ENCODE measurements at regions not wholly inside any gene's neighbourhood (a gene's known extent, or its start where the extent isn't known, plus 50 kb on each side); places are given as distances from the start of the nearest gene placed in this dataset.
"Not testable (repeated sequence)": the region's sequence is repeated elsewhere in the genome, so short reads cannot be mapped to it uniquely, and the experiment has no call there.

DNA sequence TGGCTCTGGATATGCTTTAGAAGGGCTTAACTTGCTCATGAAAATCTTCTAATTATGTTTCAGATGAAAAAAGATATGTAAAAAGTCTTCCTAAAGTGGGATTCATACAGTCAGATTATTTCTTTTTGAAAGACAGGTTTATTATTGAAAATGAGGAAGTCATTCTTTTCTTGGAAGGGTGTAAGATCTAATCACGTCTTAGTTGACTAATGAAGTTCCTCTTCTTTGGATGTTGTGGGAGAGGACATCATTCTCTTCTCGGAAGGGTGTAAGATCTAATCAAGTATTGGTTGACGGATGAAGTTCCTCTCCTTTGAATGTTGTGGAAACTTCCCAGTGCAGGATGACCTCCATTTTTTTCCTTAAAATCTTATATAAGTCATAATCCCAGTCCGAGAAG is 74.9 kb downstream of the ALG10 start:
- no peak for DNase-seq

- DNase-seq: no peak
These were observed 83.2 kb downstream of the ALG10 start for GRCh38 chr12:34105392-34105933.

DNA sequence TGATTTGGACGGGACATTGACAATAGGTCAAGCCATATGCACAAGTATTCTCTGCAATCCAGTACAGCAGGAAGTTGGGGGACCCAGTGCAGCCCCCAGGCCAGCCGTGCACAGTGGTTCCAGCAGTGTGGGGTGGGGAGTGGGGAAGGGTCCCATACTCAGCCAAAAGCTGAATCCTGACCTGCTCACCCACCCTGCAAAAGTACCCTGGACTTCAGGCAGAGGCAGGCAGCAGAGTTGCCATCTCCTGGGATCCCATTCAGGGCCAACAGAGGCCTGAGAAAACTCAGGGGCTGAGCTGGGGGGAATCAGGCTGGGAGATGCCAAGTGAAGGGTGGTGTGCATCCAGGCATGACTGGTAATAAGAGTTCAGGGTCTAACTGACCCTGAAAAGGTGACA is 83.9 kb downstream of the ALG10 start:
- no peak for DNase-seq

GRCh38 chr12:34107016-34107415 is 84.7 kb downstream of the ALG10 start:
- DNase-seq: no peak

- no peak for DNase-seq
These were observed 85.6 kb downstream of the ALG10 start for GRCh38 chr12:34107781-34108404.

DNA sequence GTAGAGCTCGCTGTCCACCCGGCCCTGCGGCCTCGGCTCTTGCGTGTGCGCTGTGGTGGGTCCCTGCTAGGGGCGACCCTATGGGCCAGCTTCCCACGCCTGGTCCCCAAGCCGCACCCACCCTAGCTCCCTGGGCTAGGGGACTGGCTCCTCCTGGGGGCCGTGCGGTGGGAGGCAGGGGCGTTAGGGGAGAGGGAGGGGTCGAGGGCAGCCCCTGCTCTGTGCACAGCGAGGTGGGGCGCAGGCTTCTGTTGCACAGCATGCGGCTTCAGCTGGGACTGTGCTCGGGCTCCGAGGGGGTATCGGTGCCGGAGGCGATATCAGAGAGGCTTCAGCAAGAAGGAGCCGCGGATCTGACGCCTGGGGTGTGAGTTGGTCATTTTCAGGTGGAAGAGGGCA is 86.1 kb downstream of the ALG10 start:
- no peak for DNase-seq

DNA sequence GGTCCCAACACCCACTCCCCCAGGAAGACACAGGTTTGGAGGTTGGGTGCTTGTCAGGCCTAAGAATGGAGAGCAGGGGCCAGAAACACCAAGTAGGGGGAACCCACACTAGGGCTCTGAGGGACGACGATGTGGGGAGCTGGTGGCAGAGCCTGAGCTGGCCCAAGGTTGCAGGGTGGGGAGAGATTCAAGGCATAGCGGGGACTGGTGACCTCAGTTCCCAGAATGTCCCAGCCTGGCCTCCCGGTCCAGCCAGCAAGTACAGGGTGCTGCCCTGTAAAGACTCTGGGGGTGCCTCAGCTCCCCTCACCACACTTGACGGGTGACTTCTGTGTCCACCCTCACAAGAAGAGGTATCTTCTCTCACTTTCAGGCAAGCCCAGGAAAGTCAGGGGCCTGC is 86.7 kb downstream of the ALG10 start:
- DNase-seq: no peak

DNA sequence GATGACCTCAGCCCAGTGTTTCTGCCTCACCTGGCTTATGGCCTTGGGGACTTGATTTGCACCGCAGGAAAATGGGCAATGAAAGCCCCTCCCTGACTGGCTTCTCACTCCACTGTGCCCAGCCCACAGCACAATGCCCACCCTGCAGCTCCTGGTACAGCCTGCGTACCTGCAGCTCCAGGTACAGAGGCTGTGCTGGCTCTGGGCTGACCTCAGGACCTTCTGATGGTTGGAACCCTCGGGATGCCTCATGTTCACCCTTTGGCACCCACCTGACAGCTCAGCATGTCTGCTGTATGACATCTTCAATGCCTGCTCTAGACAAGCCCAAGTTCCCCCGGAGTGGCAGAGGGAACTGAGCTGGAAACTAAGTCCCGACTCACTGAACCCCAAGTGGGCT is 87.1 kb downstream of the ALG10 start:
- no peak for DNase-seq

- not testable (repeated sequence) for DNase-seq
These were observed 87.7 kb downstream of the ALG10 start for GRCh38 chr12:34109909-34110531.

DNA sequence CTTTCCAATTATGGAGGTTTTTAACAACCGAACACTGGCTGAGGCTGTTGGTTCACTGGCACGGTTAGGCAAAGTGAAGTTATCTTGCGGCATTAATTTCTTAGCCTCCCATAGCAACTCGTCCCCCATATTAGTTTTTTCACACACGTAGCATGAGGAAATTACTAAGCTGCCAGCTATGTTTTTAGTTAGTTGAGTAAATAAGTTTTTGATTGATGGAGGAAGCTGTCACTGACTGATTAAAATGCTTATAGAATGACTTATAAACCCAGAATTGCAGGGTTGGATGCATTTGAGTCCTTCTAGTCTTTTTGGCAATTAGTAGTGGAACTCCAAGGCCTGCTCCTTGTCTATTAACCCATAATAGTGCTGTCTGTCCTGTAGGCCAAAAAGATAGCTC is 97.1 kb downstream of the ALG10 start:
- no peak for DNase-seq

- no peak for DNase-seq
These were observed 99.1 kb downstream of the ALG10 start for GRCh38 chr12:34121360-34121759.

DNA sequence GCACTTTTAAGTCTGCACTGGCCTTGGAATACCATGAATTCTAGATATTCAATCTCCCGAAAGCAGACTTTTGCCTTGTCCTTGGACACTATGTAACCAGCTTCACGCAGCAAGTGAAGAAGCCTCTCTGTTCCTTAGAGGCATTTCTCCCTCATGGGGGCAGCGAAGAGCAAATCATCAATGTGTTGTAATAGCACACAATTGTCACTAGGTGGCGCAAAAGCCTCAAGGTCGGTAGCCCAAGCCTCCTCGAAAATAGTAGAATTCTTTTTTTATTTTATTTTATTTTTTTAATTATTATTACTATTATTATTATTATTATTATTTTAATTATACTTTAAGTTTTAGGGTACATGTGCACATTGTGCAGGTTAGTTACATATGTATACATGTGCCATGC is 100.8 kb downstream of the ALG10 start:
- not testable (repeated sequence) for DNase-seq

DNA sequence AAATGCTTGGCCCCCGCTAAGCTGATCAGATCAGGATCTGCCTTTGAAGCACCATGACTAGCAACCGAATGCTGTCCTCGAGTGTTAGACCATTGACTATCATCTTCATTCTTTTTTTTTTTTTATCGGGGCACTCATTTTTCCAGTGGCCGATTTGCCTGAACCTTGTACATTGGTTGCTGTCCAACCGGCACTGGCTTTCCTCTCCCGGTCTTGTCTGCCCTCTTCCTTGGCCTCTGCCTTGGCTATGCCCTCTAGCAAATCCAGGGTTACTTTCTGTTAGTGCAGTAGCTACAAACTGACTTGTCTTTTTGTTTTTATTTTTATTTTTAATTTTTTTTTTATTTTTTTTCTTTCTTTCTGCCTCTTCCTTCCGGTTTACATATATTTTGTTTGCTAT is 102.3 kb downstream of the ALG10 start:
- DNase-seq: no peak

GRCh38 chr12:34126239-34126641 is 103.9 kb downstream of the ALG10 start:
- no peak for DNase-seq

DNA sequence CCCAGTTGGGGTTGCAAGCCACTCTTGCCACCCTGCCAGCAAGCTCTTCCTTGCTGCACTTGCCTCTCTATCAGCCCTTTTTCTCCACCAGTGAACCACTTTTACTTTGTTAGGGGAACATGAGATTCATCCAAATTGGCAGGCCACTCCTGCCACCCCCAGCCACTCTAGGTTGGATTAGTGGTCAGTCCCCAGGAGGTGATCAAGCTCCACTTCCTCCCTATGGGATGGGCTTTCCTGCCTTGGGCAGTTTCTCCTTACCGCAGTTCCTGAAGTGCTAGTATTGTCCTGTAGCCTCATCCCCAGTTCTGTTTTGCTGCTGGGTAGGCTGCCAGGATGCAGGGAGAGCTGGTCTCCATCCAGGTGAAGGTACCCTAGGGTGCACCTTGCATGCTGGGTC is 104.5 kb downstream of the ALG10 start:
- DNase-seq: no peak

DNA sequence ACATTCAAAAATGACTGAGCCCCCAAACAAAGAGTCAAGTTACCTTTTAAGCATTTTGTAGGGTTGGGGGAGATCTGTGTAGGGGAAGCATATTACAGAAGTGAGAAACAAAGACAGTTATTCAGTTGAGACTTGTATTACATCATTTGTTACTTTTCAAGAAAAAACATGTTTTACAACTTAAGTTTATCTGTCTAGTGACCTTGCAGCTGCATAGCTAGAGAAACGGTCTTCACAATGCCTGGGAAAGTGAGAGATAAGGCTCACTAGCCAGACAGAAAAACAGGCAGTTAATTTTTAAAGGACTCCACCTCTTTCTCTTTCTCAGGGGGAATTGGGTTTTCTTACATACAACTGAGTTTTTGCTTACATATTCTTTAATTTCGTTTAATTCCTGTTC is 105.1 kb downstream of the ALG10 start:
- DNase-seq: not testable (repeated sequence)

DNA sequence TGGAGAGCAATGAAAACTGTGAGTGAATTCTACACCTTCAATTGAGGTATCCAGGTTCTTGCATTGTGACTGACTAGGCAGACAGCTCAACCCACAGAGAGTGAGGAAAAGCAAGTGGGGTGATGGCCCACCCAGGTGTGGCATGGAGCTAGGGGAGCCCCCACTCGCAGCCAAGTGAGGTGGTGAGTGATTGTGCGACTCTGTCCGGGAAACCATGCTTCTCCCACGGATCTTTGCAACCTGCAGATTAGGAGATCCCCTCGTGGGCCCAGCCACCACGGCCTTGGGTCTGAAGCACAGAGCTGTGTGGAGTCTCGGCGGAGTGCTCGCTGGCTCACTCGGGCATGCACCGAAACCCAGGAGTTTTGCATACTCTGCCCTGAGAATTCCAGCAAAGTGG is 120.1 kb downstream of the ALG10 start:
- DNase-seq: no peak

DNA sequence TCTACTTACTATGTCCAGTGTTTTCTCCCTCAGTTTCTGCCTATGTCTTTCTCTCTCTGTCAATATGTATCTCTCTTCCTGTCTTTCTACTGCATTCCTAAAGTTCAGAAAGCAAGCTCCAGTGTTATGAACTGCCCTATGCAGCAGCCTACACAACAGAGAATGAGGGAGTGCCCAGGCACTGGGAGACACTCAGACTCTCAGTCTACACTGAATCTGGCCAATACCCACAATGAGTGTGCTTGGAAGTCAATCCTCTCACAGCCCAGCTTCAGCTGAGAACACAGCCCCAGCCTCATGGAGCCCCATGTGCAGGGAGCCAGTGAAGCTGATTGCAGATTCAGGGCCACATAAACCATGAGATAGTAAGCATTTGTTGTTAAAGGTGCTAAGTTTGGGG is 128.7 kb downstream of the ALG10 start:
- DNase-seq: no peak

GRCh38 chr12:34163443-34163842 is 141.1 kb downstream of the ALG10 start:
- no peak for DNase-seq

- DNase-seq: no peak
These were observed 144.2 kb downstream of the ALG10 start for GRCh38 chr12:34166427-34167060.

DNA sequence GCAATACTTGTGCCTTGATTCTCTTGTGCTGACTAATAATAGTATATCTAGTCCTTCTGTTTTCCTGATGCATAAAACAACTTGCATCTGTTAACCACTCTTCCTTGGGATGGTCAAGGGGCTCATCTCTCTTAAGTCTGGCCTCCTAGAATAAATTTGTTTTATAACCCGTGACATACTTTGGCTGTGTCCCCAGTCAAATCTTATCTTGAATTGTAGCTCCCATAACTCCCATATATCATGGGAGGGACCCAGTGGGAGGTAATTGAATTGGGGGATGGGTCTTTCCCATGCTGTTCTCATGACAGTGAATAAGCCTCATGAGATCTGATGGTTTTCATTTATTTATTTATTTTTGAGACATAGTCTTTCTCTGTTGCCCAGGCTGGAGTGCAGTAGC is 146.2 kb downstream of the ALG10 start:
- not testable (repeated sequence) for DNase-seq

- no peak for DNase-seq
These were observed 164.2 kb downstream of the ALG10 start for GRCh38 chr12:34186492-34186891.

DNA sequence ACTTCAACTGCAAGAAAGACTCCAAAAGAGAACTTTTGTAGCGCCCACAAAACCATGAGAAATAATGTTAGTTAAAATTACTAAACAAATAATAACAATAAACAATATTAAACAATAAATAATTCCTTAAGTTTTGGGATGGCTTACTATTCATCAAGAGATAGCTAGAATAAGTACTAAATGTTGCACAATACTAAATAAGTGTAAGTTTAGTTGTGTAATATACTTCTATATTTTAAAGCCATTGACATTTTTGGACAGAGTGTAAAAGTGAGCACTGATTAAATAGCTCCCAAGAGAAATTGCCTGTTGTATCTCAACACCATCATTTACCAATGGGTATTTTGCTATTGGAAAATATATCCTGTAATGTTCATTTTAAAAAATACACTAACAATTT is 166.7 kb downstream of the ALG10 start:
- DNase-seq: no peak

GRCh38 chr12:34190054-34190453 is 167.8 kb downstream of the ALG10 start:
- no peak for DNase-seq
